ENCODE measurements at regions not wholly inside any gene's neighbourhood (a gene's known extent, or its start where the extent isn't known, plus 50 kb on each side); places are given as distances from the start of the nearest gene placed in this dataset.
"Not testable (repeated sequence)": the region's sequence is repeated elsewhere in the genome, so short reads cannot be mapped to it uniquely, and the experiment has no call there.

GRCh38 chr4:18417651-18418050, 396.1 kb upstream of the LCORL start:
- not testable (repeated sequence) for H3K9me3 ChIP-seq (ENCODE audit: control insufficient read depth in 1 of 2, low read length in 2 of 2); H3K4me1 ChIP-seq (ENCODE audit: control insufficient read depth in 1 of 2, insufficient read depth in 2 of 2, low read length in 2 of 2); H3K4me3 ChIP-seq (ENCODE audit: low read depth in 1 of 2, low read length in 2 of 2); H3K36me3 ChIP-seq (ENCODE audit: control insufficient read depth in 1 of 2, insufficient read depth in 2 of 2, low read length in 2 of 2); H3K27me3 ChIP-seq (ENCODE audit: low read depth, low read length); H3K27ac ChIP-seq (ENCODE audit: low read length)

DNA sequence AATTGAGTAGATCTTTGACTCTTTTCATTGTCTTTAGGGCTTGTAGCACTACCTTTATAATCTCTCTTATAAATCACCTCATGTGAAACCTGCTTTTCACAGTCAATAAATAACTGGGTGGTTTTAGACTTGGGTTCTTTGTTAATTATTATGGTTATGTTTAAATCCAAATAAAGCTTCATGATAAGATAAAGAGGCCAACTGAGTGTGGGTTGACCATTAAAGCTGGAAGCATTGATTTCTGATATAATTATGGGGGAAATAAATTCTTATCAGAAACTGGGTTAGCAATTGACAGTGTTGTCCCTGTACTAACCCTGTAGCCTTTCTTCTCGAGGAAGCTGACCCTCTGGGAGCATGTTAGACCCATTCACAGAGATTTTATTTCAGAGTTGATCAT, 384.7 kb upstream of the LCORL start:
- Histone ChIP-seq H3K9me3 (ENCODE audit: control insufficient read depth in 1 of 2, low read length in 2 of 2) (no peaks in the 10 kb centered on the region), H3K27ac (ENCODE audit: low read length) (no peak overlapping the region), H3K36me3 (ENCODE audit: control insufficient read depth in 1 of 2, insufficient read depth in 2 of 2, low read length in 2 of 2) (no peaks in the 10 kb centered on the region), H3K27me3 (ENCODE audit: low read depth, low read length) (no peaks in the 10 kb centered on the region), H3K4me3 (ENCODE audit: low read depth in 1 of 2, low read length in 2 of 2) (no peak overlapping the region), H3K4me1 (ENCODE audit: control insufficient read depth in 1 of 2, insufficient read depth in 2 of 2, low read length in 2 of 2) (no peaks in the 10 kb centered on the region)

- H3K4me3 ChIP-seq (ENCODE audit: low read depth in 1 of 2, low read length in 2 of 2), result no peak overlapping the region
- no peak overlapping the region for H3K27ac ChIP-seq (ENCODE audit: low read length)
- no peaks in the 10 kb centered on the region for H3K36me3 ChIP-seq (ENCODE audit: control insufficient read depth in 1 of 2, insufficient read depth in 2 of 2, low read length in 2 of 2)
- no peaks in the 10 kb centered on the region for H3K4me1 ChIP-seq (ENCODE audit: control insufficient read depth in 1 of 2, insufficient read depth in 2 of 2, low read length in 2 of 2)
- no peaks in the 10 kb centered on the region for H3K27me3 ChIP-seq (ENCODE audit: low read depth, low read length)
- H3K9me3 ChIP-seq (ENCODE audit: control insufficient read depth in 1 of 2, low read length in 2 of 2), result no peaks in the 10 kb centered on the region
Measured at GRCh38 chr4:18405054-18405453, 383.5 kb upstream of the LCORL start.

GRCh38 chr4:18404642-18405041, 383.1 kb upstream of the LCORL start:
- no peaks in the 10 kb centered on the region for H3K9me3 ChIP-seq (ENCODE audit: control insufficient read depth in 1 of 2, low read length in 2 of 2)
- no peaks in the 10 kb centered on the region for H3K27me3 ChIP-seq (ENCODE audit: low read depth, low read length)
- no peaks in the 10 kb centered on the region for H3K36me3 ChIP-seq (ENCODE audit: control insufficient read depth in 1 of 2, insufficient read depth in 2 of 2, low read length in 2 of 2)
- H3K4me3 ChIP-seq (ENCODE audit: low read depth in 1 of 2, low read length in 2 of 2), result no peak overlapping the region
- no peak overlapping the region for H3K27ac ChIP-seq (ENCODE audit: low read length)
- no peaks in the 10 kb centered on the region for H3K4me1 ChIP-seq (ENCODE audit: control insufficient read depth in 1 of 2, insufficient read depth in 2 of 2, low read length in 2 of 2)

DNA sequence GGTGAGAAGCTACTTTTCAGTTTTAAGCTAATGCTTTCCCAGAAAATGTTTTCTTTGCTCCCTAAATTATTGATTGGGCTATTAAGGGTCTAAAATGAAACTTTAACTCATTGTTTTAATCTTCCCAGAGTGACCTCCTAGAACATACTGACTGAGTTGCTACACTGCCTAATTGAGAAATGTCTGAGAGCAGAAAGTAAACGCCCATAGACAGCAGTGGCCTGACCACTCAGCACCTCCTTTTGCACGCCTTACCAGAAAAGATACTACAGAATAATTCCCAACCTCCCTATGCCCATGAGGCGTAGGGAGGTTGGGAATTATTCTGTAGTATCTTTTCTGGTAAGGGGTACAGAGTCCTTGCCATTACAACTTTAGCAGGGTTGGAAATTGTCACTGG, 381.8 kb upstream of the LCORL start:
- no peak overlapping the region for H3K4me3 ChIP-seq (ENCODE audit: low read depth in 1 of 2, low read length in 2 of 2)
- no peaks in the 10 kb centered on the region for H3K36me3 ChIP-seq (ENCODE audit: control insufficient read depth in 1 of 2, insufficient read depth in 2 of 2, low read length in 2 of 2)
- no peak overlapping the region for H3K27ac ChIP-seq (ENCODE audit: low read length)
- no peaks in the 10 kb centered on the region for H3K9me3 ChIP-seq (ENCODE audit: control insufficient read depth in 1 of 2, low read length in 2 of 2)
- no peaks in the 10 kb centered on the region for H3K27me3 ChIP-seq (ENCODE audit: low read depth, low read length)
- no peaks in the 10 kb centered on the region for H3K4me1 ChIP-seq (ENCODE audit: control insufficient read depth in 1 of 2, insufficient read depth in 2 of 2, low read length in 2 of 2)

- Histone ChIP-seq H3K27ac (ENCODE audit: low read length) (no peak overlapping the region), H3K27me3 (ENCODE audit: low read depth, low read length) (no peaks in the 10 kb centered on the region), H3K9me3 (ENCODE audit: control insufficient read depth in 1 of 2, low read length in 2 of 2) (no peaks in the 10 kb centered on the region), H3K36me3 (ENCODE audit: control insufficient read depth in 1 of 2, insufficient read depth in 2 of 2, low read length in 2 of 2) (no peaks in the 10 kb centered on the region), H3K4me1 (ENCODE audit: control insufficient read depth in 1 of 2, insufficient read depth in 2 of 2, low read length in 2 of 2) (no peaks in the 10 kb centered on the region), H3K4me3 (ENCODE audit: low read depth in 1 of 2, low read length in 2 of 2) (no peak overlapping the region)
Measured at GRCh38 chr4:18401868-18402267, 380.3 kb upstream of the LCORL start.

DNA sequence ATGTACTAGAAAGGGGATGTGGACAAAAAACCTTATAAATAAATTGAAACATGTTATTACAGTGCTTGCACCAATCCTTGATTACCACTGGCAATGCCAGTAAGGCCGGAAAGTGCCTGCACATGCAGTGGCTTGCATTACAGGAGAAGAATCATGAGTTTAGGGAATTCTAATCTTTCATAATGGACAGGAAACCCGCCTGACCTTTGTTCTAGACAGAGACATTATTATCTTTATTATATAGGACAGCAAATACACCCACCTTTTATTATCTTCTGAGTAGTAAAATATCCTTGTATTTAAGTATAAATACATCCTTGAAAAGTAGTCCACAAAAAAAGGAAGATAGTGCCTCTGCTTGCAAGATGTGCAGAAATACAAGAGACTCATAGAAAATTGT, 379.9 kb upstream of the LCORL start:
- no peaks in the 10 kb centered on the region for H3K27me3 ChIP-seq (ENCODE audit: low read depth, low read length)
- H3K27ac ChIP-seq (ENCODE audit: low read length), result no peak overlapping the region
- no peaks in the 10 kb centered on the region for H3K4me1 ChIP-seq (ENCODE audit: control insufficient read depth in 1 of 2, insufficient read depth in 2 of 2, low read length in 2 of 2)
- no peaks in the 10 kb centered on the region for H3K36me3 ChIP-seq (ENCODE audit: control insufficient read depth in 1 of 2, insufficient read depth in 2 of 2, low read length in 2 of 2)
- no peaks in the 10 kb centered on the region for H3K9me3 ChIP-seq (ENCODE audit: control insufficient read depth in 1 of 2, low read length in 2 of 2)
- no peak overlapping the region for H3K4me3 ChIP-seq (ENCODE audit: low read depth in 1 of 2, low read length in 2 of 2)

DNA sequence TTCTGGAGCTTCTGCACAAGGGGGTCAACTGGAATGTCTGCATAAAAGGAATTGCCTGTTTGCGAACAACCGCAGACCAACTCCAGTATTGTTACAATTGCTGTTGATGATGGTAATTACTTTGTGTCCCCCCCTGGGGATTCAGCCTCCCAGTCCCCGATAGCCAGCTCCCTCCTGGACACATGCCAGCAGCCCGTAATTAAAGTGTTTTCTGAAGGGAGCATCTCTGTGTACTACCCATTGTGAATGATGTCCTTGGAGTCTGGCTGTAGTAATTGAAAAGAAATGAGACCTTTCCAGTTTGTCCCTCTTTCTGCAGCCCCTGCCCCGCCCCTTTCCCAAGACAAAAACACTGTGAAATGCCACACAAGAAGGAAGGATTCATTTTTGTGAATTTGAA, 377.1 kb upstream of the LCORL start:
- H3K4me1 ChIP-seq (ENCODE audit: control insufficient read depth in 1 of 2, insufficient read depth in 2 of 2, low read length in 2 of 2), result no peaks in the 10 kb centered on the region
- no peak overlapping the region for H3K4me3 ChIP-seq (ENCODE audit: low read depth in 1 of 2, low read length in 2 of 2)
- H3K9me3 ChIP-seq (ENCODE audit: control insufficient read depth in 1 of 2, low read length in 2 of 2), result no peaks in the 10 kb centered on the region
- H3K27ac ChIP-seq (ENCODE audit: low read length), result no peak overlapping the region
- no peaks in the 10 kb centered on the region for H3K36me3 ChIP-seq (ENCODE audit: control insufficient read depth in 1 of 2, insufficient read depth in 2 of 2, low read length in 2 of 2)
- H3K27me3 ChIP-seq (ENCODE audit: low read depth, low read length), result no peaks in the 10 kb centered on the region

DNA sequence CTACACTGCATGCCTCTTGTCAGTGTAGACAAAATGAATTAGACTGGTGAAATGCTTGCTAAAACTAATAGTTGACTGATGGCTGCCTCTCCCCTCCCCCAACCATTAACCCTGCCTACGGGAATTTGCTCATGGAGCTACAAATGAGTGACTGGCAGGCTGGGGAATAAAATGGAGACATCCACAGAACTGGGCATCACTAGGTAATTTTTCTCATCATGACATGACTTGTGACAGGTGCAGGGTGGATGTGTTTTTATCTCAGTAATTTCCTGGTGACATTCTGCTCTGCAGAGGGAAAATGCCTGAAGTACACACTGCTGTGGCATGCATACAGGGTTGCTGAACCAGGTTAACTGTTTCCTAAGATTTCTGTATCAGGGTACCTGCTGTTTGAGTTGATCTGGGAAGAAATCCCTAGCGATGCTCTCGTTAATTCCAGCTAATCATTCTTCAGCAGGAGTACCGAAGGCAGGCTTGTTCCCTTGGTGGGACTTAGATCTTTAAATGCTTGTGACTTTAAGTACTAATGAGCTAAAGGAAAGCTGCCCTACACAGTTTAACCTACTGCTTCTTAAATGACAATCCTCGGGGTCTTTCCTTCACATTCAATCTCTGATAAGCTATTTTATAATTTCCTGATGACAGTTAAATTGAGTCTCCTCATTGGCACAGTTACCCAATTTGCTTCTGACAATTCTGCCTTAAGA, 376.3 kb upstream of the LCORL start:
- Histone ChIP-seq H3K9me3 (ENCODE audit: control insufficient read depth in 1 of 2, low read length in 2 of 2) (no peaks in the 10 kb centered on the region), H3K36me3 (ENCODE audit: control insufficient read depth in 1 of 2, insufficient read depth in 2 of 2, low read length in 2 of 2) (no peaks in the 10 kb centered on the region), H3K4me3 (ENCODE audit: low read depth in 1 of 2, low read length in 2 of 2) (no peak overlapping the region), H3K27me3 (ENCODE audit: low read depth, low read length) (no peaks in the 10 kb centered on the region), H3K27ac (ENCODE audit: low read length) (no peak overlapping the region), H3K4me1 (ENCODE audit: control insufficient read depth in 1 of 2, insufficient read depth in 2 of 2, low read length in 2 of 2) (no peaks in the 10 kb centered on the region)

GRCh38 chr4:18394656-18395055, 373.1 kb upstream of the LCORL start:
- H3K27me3 ChIP-seq (ENCODE audit: low read depth, low read length), result no peaks in the 10 kb centered on the region
- H3K36me3 ChIP-seq (ENCODE audit: control insufficient read depth in 1 of 2, insufficient read depth in 2 of 2, low read length in 2 of 2), result no peaks in the 10 kb centered on the region
- H3K27ac ChIP-seq (ENCODE audit: low read length), result no peak overlapping the region
- no peaks in the 10 kb centered on the region for H3K4me1 ChIP-seq (ENCODE audit: control insufficient read depth in 1 of 2, insufficient read depth in 2 of 2, low read length in 2 of 2)
- no peak overlapping the region for H3K4me3 ChIP-seq (ENCODE audit: low read depth in 1 of 2, low read length in 2 of 2)
- H3K9me3 ChIP-seq (ENCODE audit: control insufficient read depth in 1 of 2, low read length in 2 of 2), result no peaks in the 10 kb centered on the region

DNA sequence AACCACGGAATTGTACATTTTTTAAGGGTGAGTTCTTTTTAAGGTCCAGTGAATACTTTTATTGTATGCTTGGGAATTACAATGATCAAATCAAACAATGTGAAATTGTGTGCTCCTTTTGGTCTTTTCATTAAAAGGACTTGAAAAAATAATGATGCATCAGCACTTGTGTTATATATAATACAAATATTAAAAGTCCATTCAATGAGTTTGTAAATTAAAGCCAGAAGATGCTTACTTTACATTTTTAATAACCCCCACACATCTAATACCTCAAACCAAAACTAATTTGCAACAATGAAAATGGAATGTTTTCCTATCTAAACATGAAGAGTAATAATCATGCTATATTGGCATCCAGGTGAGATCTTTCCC, 369.8 kb upstream of the LCORL start:
- Histone ChIP-seq H3K27ac (ENCODE audit: low read length) (no peak overlapping the region), H3K27me3 (ENCODE audit: low read depth, low read length) (no peaks in the 10 kb centered on the region), H3K9me3 (ENCODE audit: control insufficient read depth in 1 of 2, low read length in 2 of 2) (no peaks in the 10 kb centered on the region), H3K36me3 (ENCODE audit: control insufficient read depth in 1 of 2, insufficient read depth in 2 of 2, low read length in 2 of 2) (no peaks in the 10 kb centered on the region), H3K4me1 (ENCODE audit: control insufficient read depth in 1 of 2, insufficient read depth in 2 of 2, low read length in 2 of 2) (no peaks in the 10 kb centered on the region), H3K4me3 (ENCODE audit: low read depth in 1 of 2, low read length in 2 of 2) (no peak overlapping the region)

GRCh38 chr4:18390655-18391353, 369.2 kb upstream of the LCORL start:
- Histone ChIP-seq H3K27ac (ENCODE audit: low read length) (no peak overlapping the region), H3K4me1 (ENCODE audit: control insufficient read depth in 1 of 2, insufficient read depth in 2 of 2, low read length in 2 of 2) (no peaks in the 10 kb centered on the region), H3K27me3 (ENCODE audit: low read depth, low read length) (no peaks in the 10 kb centered on the region), H3K4me3 (ENCODE audit: low read depth in 1 of 2, low read length in 2 of 2) (no peak overlapping the region), H3K9me3 (ENCODE audit: control insufficient read depth in 1 of 2, low read length in 2 of 2) (no peaks in the 10 kb centered on the region), H3K36me3 (ENCODE audit: control insufficient read depth in 1 of 2, insufficient read depth in 2 of 2, low read length in 2 of 2) (no peaks in the 10 kb centered on the region)

All from muscle layer of duodenum (tissue), 2 donors.